Keratinocyte (primary cell): ENCODE measurements at regions not wholly inside any gene's neighbourhood (a gene's known extent, or its start where the extent isn't known, plus 50 kb on each side); places are given as distances from the start of the nearest gene placed in this dataset.

Experiments
- DNase-seq: peaks from one replicate; pipeline ENCODE4 v3.0.0-alpha.2; 2011; ENCODE audit warnings: low read depth, missing footprints, low spot score
- FAIRE-seq: peaks from 2 replicates; lab custom pipeline; 2011; peaks lifted over from hg19 to GRCh38; lab: Jason Lieb, UNC
- H2AFZ ChIP-seq: 2 replicates; pipeline ENCODE4 v1.6.0; 2012; ENCODE audit warnings: low read length, control low read depth, inconsistent platforms; ENCODE audit not compliant: control insufficient read depth
- H3K27ac ChIP-seq: 2 replicates; pipeline ENCODE4 v1.5.1; 2011; ENCODE audit warnings: low read length; ENCODE audit not compliant: control insufficient read depth, insufficient read depth
- H3K27me3 ChIP-seq: 3 replicates; pipeline ENCODE4 v1.6.0; 2011; ENCODE audit warnings: low read length; ENCODE audit not compliant: control insufficient read depth, insufficient read depth; ENCODE audit errors: extremely low read depth
- H3K36me3 ChIP-seq, 2 experiments: 2 replicates in 1 of 2; 3 replicates in 1 of 2; pipeline ENCODE4 v1.5.1; 2011; ENCODE audit warnings: low read length in 2 of 2, mild to moderate bottlenecking in 1 of 2; ENCODE audit not compliant: control insufficient read depth in 2 of 2, insufficient read depth in 2 of 2; ENCODE audit errors: extremely low read depth in 1 of 2
- H3K4me1 ChIP-seq: 3 replicates; pipeline ENCODE4 v1.5.1; 2011; ENCODE audit warnings: low read length; ENCODE audit not compliant: control insufficient read depth, insufficient read depth; ENCODE audit errors: extremely low read depth
- H3K4me2 ChIP-seq: 3 replicates; pipeline ENCODE4 v1.6.0; 2011; ENCODE audit warnings: low read depth, low read length; ENCODE audit not compliant: control insufficient read depth, insufficient read depth; ENCODE audit errors: extremely low read depth
- H3K4me3 ChIP-seq, 3 experiments: fragments of 200-600 bp in 1 of 3; sonication (generic) in 1 of 3; 2 replicates in 2 of 3; 3 replicates in 1 of 3; pipeline ENCODE4 v1.5.1; 2011 to 2016; ENCODE audit warnings: low read length in 3 of 3, mild to moderate bottlenecking in 3 of 3, control low read depth in 2 of 3, inconsistent platforms in 1 of 3, low read depth in 1 of 3, mixed read lengths in 1 of 3, mixed run types in 1 of 3, moderate library complexity in 1 of 3; ENCODE audit not compliant: control insufficient read depth in 2 of 3, insufficient read depth in 2 of 3; ENCODE audit errors: extremely low read depth in 1 of 3
- H3K79me2 ChIP-seq: 2 replicates; pipeline ENCODE4 v1.6.0; 2012; ENCODE audit warnings: low read length; ENCODE audit not compliant: control insufficient read depth, insufficient read depth
- H3K9ac ChIP-seq: 3 replicates; pipeline ENCODE4 v1.6.0; 2011; ENCODE audit warnings: low read length; ENCODE audit not compliant: control insufficient read depth, insufficient read depth; ENCODE audit errors: extremely low read depth
- H3K9me1 ChIP-seq: 3 replicates; pipeline ENCODE4 v1.6.0; 2011; ENCODE audit warnings: low read length; ENCODE audit not compliant: control insufficient read depth, insufficient read depth; ENCODE audit errors: extremely low read depth
- H3K9me3 ChIP-seq: 2 replicates; pipeline ENCODE4 v1.5.1; 2012; ENCODE audit warnings: low read depth, low read length; ENCODE audit not compliant: control insufficient read depth
- H4K20me1 ChIP-seq: 3 replicates; pipeline ENCODE4 v1.6.0; 2011; ENCODE audit warnings: low read length; ENCODE audit not compliant: control insufficient read depth, insufficient read depth; ENCODE audit errors: extremely low read depth
- CTCF ChIP-seq, 3 experiments: IDR thresholded peaks in 1 of 3; conservative IDR thresholded peaks in 1 of 3; optimal IDR thresholded peaks in 1 of 3; 2 replicates in 2 of 3; 3 replicates in 1 of 3; pipeline versions ENCODE3 to v1.5.1; 2011; ENCODE audit warnings: low read length in 3 of 3, mild to moderate bottlenecking in 3 of 3, moderate library complexity in 2 of 3, control low read depth in 1 of 3, inconsistent platforms in 1 of 3; ENCODE audit not compliant: insufficient read depth in 2 of 3; ENCODE audit errors: extremely low read depth in 1 of 3
- EZH2 ChIP-seq: IDR thresholded peaks from one replicate; pipeline ENCODE4 v1.6.1; 2012; ENCODE audit warnings: inconsistent platforms, mild to moderate bottlenecking, low read length, moderate library complexity
- dilution Hi-C: fragments of 300-500 bp; cut with MboI; formaldehyde crosslinking; loops from one replicate; pipeline ENCODE4 v1.7.0; 2020; ENCODE audit warnings: low sequenced_read_pairs; ENCODE audit not compliant: extremely low pct_ligation_motif_present

GRCh38 chr13:30132623-30133553 is 174.5 kb downstream of the KATNAL1 start:
- dilution Hi-C loops, result no loop called here
- FAIRE-seq, result peak; percentile 79
- no peak overlapping the region for H3K4me2 ChIP-seq

DNA sequence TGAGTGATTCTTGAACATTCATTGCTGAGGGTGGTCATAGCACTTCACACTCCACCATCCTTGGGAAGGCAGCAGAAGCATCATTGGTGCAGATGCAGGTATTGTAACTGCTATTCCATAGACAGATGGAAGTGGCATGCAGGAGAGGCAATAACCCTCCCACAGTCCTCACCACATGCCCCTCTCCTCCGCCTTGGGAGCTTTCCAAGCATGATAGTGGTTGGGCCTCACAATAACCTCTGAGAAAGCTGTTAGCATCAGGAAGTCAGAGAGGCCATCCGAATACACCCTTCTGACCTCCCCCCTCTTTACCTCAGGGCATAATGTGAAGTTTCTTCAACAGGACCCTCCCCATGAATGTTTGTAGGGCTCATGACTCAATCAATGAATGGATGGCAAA is 177.9 kb downstream of the KATNAL1 start:
- Histone ChIP-seq H3K4me2 (no peak overlapping the region), H4K20me1 (no peaks in the 10 kb centered on the region), H2AFZ (no peak overlapping the region), H3K27ac (no peak overlapping the region), H3K79me2 (no peaks in the 10 kb centered on the region), H3K4me1 (peaks cover 7% of the 10 kb centered on the region), H3K4me3 (no peak overlapping the region), H3K9me3 (no peaks in the 10 kb centered on the region), H3K9ac (no peak overlapping the region), H3K36me3 (no peaks in the 10 kb centered on the region), H3K9me1 (no peaks in the 10 kb centered on the region), H3K27me3 (no peaks in the 10 kb centered on the region)
- dilution Hi-C loops, result no loop called here
- TF ChIP-seq CTCF (optimal IDR thresholded peaks at IDR 0.05 in 1 of 3, IDR thresholded peaks at IDR 0.05 in 1 of 3, conservative IDR thresholded peaks at IDR 0.05 in 1 of 3; ENCODE audit: extremely low read depth in 1 of 3, insufficient read depth in 2 of 3, low read length in 3 of 3) (no peak), EZH2 (no peak)
- FAIRE-seq (no peak), DNase-seq (no peak)

More at GRCh38 chr13:30132623-30133553, 174.5 kb downstream of the KATNAL1 start:
- H3K27me3 ChIP-seq, result no peaks in the 10 kb centered on the region
- TF ChIP-seq CTCF (optimal IDR thresholded peaks at IDR 0.05 in 1 of 3, IDR thresholded peaks at IDR 0.05 in 1 of 3, conservative IDR thresholded peaks at IDR 0.05 in 1 of 3; ENCODE audit: extremely low read depth in 1 of 3, insufficient read depth in 2 of 3, low read length in 3 of 3) (peak; percentile 79 to 94 (median 90)), EZH2 (no peak)
- H3K36me3 ChIP-seq, result no peaks in the 10 kb centered on the region
- DNase-seq, result peak; percentile 80
- H4K20me1 ChIP-seq, result no peaks in the 10 kb centered on the region
- H3K27ac ChIP-seq, result no peak overlapping the region
- no peak overlapping the region for H2AFZ ChIP-seq
- H3K9me1 ChIP-seq, result no peaks in the 10 kb centered on the region
- no peak overlapping the region for H3K9ac ChIP-seq
- no peaks in the 10 kb centered on the region for H3K4me1 ChIP-seq
- H3K79me2 ChIP-seq, result no peaks in the 10 kb centered on the region
- no peak overlapping the region for H3K4me3 ChIP-seq
- H3K9me3 ChIP-seq, result no peaks in the 10 kb centered on the region
